ENCODE measurements at regions not wholly inside any gene's neighbourhood (a gene's known extent, or its start where the extent isn't known, plus 50 kb on each side); places are given as distances from the start of the nearest gene placed in this dataset.

GRCh38 chr7:13532028-13532753 is 457.3 kb downstream of the ETV1 start:
- Histone ChIP-seq H3K4me1 (no peaks in the 10 kb centered on the region), H3K27me3 (no peaks in the 10 kb centered on the region), H3K4me3 (no peak overlapping the region), H3K36me3 (no peaks in the 10 kb centered on the region), H3K9me3 (no peaks in the 10 kb centered on the region), H3K27ac (no peak overlapping the region)
- TF ChIP-seq CTCF (IDR thresholded peaks at IDR 0.05), result no peak
- DNase-seq, result no peak
- intact Hi-C loops (cut with DNase I; ENCODE audit: low total_unique reads), result no loop called here

GRCh38 chr7:13538669-13539068 is 450.8 kb downstream of the ETV1 start:
- TF ChIP-seq CTCF (IDR thresholded peaks at IDR 0.05), result no peak
- no peak for DNase-seq
- intact Hi-C loops (cut with DNase I; ENCODE audit: low total_unique reads), result no loop called here
- Histone ChIP-seq H3K4me1 (no peaks in the 10 kb centered on the region), H3K27me3 (no peaks in the 10 kb centered on the region), H3K36me3 (no peaks in the 10 kb centered on the region), H3K4me3 (no peak overlapping the region), H3K27ac (no peak overlapping the region), H3K9me3 (no peaks in the 10 kb centered on the region)

GRCh38 chr7:13540429-13540828 is 449.0 kb downstream of the ETV1 start:
- no peak for TF ChIP-seq CTCF (IDR thresholded peaks at IDR 0.05)
- no peaks in the 10 kb centered on the region for H3K9me3 ChIP-seq
- intact Hi-C loops (cut with DNase I; ENCODE audit: low total_unique reads), result no loop called here
- no peaks in the 10 kb centered on the region for H3K27me3 ChIP-seq
- H3K4me1 ChIP-seq, result no peaks in the 10 kb centered on the region
- H3K27ac ChIP-seq, result no peak overlapping the region
- H3K36me3 ChIP-seq, result no peaks in the 10 kb centered on the region
- DNase-seq, result no peak
- H3K4me3 ChIP-seq, result no peak overlapping the region

GRCh38 chr7:13541326-13541725 is 448.1 kb downstream of the ETV1 start:
- no peak overlapping the region for H3K4me3 ChIP-seq
- H3K4me1 ChIP-seq, result no peaks in the 10 kb centered on the region
- intact Hi-C loops (cut with DNase I; ENCODE audit: low total_unique reads), result no loop called here
- H3K9me3 ChIP-seq, result no peaks in the 10 kb centered on the region
- H3K36me3 ChIP-seq, result no peaks in the 10 kb centered on the region
- H3K27me3 ChIP-seq, result no peaks in the 10 kb centered on the region
- no peak for DNase-seq
- TF ChIP-seq CTCF (IDR thresholded peaks at IDR 0.05), result no peak
- no peak overlapping the region for H3K27ac ChIP-seq

GRCh38 chr7:13542451-13542850 is 447.0 kb downstream of the ETV1 start:
- DNase-seq, result no peak
- no peaks in the 10 kb centered on the region for H3K27me3 ChIP-seq
- no peak overlapping the region for H3K4me3 ChIP-seq
- no peak overlapping the region for H3K27ac ChIP-seq
- no peaks in the 10 kb centered on the region for H3K9me3 ChIP-seq
- no peaks in the 10 kb centered on the region for H3K36me3 ChIP-seq
- no peak for TF ChIP-seq CTCF (IDR thresholded peaks at IDR 0.05)
- no peaks in the 10 kb centered on the region for H3K4me1 ChIP-seq
- intact Hi-C loops (cut with DNase I; ENCODE audit: low total_unique reads), result no loop called here

GRCh38 chr7:13551503-13551902 is 438.0 kb downstream of the ETV1 start:
- Histone ChIP-seq H3K27ac (no peak overlapping the region), H3K4me3 (no peak overlapping the region), H3K36me3 (no peaks in the 10 kb centered on the region), H3K27me3 (no peaks in the 10 kb centered on the region), H3K9me3 (no peaks in the 10 kb centered on the region), H3K4me1 (no peaks in the 10 kb centered on the region)
- intact Hi-C loops (cut with DNase I; ENCODE audit: low total_unique reads), result no loop called here
- no peak for TF ChIP-seq CTCF (IDR thresholded peaks at IDR 0.05)
- no peak for DNase-seq
